ENCODE measurements at regions not wholly inside any gene's neighbourhood (a gene's known extent, or its start where the extent isn't known, plus 50 kb on each side); places are given as distances from the start of the nearest gene placed in this dataset.
"Not testable (repeated sequence)": the region's sequence is repeated elsewhere in the genome, so short reads cannot be mapped to it uniquely, and the experiment has no call there.

DNA sequence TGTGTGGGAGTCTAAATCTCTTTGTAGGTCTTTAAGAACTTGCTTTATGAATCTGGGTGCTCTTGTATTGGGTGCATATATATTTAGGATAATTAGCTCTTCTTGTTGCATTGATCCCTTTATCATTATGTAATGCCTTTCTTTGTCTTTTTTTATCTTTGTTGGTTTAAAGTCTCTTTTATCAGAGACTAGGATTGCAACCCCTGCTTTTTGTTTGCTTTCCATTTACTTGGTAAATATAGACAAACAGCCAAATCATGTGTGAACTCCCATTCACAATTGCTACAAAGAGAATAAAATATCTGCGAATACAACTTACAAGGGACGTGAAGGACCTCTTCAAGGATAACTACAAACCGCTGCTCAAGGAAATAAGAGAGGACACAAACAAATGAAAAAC is 198.2 kb upstream of the APCDD1 start:
- not testable (repeated sequence) for H3K27me3 Mint-ChIP-seq (ENCODE audit: insufficient read depth, low read depth, poor library complexity)

GRCh38 chr18:10258836-10259474 is 195.5 kb upstream of the APCDD1 start:
- DNase-seq (ENCODE audit: low spot score) (no peak), ATAC-seq (no peak)
- no peaks in the 10 kb centered on the region for H3K36me3 ChIP-seq (ENCODE audit: insufficient read depth)
- H3K4me1 ChIP-seq (ENCODE audit: insufficient read depth) = no peaks in the 10 kb centered on the region
- H4K20me1 ChIP-seq (replicated peaks; ENCODE audit: insufficient read depth) = no peaks in the 10 kb centered on the region
- H3K27me3 ChIP-seq (ENCODE audit: insufficient read depth) = no peaks in the 10 kb centered on the region
- no peak overlapping the region for H3K27ac Mint-ChIP-seq
- no peaks in the 10 kb centered on the region; the same call in 2 of the 3 replicates for H3K36me3 Mint-ChIP-seq (ENCODE audit: low read depth)
- no peaks in the 10 kb centered on the region for H3K4me1 Mint-ChIP-seq
- peaks cover 14% of the 10 kb centered on the region for H3K9me3 Mint-ChIP-seq
- no peak overlapping the region for H3K4me2 ChIP-seq
- no peaks in the 10 kb centered on the region for H3K79me2 ChIP-seq (replicated peaks; ENCODE audit: insufficient read depth)
- H3K27me3 Mint-ChIP-seq (ENCODE audit: insufficient read depth, low read depth, poor library complexity) = peaks cover 2% of the 10 kb centered on the region
- no peaks in the 10 kb centered on the region for H3F3A ChIP-seq (replicated peaks; ENCODE audit: low read depth)
- TF ChIP-seq, protein P1, sequence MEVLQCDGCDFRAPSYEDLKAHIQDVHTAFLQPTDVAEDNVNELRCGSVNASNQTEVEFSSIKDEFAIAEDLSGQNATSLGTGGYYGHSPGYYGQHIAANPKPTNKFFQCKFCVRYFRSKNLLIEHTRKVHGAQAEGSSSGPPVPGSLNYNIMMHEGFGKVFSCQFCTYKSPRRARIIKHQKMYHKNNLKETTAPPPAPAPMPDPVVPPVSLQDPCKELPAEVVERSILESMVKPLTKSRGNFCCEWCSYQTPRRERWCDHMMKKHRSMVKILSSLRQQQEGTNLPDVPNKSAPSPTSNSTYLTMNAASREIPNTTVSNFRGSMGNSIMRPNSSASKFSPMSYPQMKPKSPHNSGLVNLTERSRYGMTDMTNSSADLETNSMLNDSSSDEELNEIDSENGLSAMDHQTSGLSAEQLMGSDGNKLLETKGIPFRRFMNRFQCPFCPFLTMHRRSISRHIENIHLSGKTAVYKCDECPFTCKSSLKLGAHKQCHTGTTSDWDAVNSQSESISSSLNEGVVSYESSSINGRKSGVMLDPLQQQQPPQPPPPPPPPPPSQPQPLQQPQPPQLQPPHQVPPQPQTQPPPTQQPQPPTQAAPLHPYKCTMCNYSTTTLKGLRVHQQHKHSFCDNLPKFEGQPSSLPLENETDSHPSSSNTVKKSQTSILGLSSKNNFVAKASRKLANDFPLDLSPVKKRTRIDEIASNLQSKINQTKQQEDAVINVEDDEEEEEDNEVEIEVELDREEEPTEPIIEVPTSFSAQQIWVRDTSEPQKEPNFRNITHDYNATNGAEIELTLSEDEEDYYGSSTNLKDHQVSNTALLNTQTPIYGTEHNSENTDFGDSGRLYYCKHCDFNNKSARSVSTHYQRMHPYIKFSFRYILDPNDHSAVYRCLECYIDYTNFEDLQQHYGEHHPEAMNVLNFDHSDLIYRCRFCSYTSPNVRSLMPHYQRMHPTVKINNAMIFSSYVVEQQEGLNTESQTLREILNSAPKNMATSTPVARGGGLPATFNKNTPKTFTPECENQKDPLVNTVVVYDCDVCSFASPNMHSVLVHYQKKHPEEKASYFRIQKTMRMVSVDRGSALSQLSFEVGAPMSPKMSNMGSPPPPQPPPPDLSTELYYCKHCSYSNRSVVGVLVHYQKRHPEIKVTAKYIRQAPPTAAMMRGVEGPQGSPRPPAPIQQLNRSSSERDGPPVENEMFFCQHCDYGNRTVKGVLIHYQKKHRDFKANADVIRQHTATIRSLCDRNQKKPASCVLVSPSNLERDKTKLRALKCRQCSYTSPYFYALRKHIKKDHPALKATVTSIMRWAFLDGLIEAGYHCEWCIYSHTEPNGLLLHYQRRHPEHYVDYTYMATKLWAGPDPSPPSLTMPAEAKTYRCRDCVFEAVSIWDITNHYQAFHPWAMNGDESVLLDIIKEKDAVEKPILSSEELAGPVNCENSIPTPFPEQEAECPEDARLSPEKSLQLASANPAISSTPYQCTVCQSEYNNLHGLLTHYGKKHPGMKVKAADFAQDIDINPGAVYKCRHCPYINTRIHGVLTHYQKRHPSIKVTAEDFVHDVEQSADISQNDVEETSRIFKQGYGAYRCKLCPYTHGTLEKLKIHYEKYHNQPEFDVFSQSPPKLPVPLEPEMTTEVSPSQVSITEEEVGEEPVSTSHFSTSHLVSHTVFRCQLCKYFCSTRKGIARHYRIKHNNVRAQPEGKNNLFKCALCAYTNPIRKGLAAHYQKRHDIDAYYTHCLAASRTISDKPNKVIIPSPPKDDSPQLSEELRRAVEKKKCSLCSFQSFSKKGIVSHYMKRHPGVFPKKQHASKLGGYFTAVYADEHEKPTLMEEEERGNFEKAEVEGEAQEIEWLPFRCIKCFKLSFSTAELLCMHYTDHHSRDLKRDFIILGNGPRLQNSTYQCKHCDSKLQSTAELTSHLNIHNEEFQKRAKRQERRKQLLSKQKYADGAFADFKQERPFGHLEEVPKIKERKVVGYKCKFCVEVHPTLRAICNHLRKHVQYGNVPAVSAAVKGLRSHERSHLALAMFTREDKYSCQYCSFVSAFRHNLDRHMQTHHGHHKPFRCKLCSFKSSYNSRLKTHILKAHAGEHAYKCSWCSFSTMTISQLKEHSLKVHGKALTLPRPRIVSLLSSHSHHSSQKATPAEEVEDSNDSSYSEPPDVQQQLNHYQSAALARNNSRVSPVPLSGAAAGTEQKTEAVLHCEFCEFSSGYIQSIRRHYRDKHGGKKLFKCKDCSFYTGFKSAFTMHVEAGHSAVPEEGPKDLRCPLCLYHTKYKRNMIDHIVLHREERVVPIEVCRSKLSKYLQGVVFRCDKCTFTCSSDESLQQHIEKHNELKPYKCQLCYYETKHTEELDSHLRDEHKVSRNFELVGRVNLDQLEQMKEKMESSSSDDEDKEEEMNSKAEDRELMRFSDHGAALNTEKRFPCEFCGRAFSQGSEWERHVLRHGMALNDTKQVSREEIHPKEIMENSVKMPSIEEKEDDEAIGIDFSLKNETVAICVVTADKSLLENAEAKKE (CRISPR knock-in tag; IDR thresholded peaks at IDR 0.05) = no peak
- TF ChIP-seq EZH2phosphoT487 (IDR thresholded peaks at IDR 0.05; ENCODE audit: unreplicated experiment) (no peak), ZNF331 (CRISPR knock-in tag; IDR thresholded peaks at IDR 0.05; ENCODE audit: low read depth) (no peak), EZH2 (IDR thresholded peaks at IDR 0.05; ENCODE audit: low read depth, unreplicated experiment) (no peak), JUNB (IDR thresholded peaks at IDR 0.05; ENCODE audit: unreplicated experiment) (no peak), ZNF114 (CRISPR knock-in tag; IDR thresholded peaks at IDR 0.05) (no peak), POLR2AphosphoS5 (IDR thresholded peaks at IDR 0.05; ENCODE audit: low read depth) (no peak), ETS1 (IDR thresholded peaks at IDR 0.05) (no peak), NANOG (IDR thresholded peaks at IDR 0.05; ENCODE audit: borderline replicate concordance) (no peak)
- TF ChIP-seq, protein P2, sequence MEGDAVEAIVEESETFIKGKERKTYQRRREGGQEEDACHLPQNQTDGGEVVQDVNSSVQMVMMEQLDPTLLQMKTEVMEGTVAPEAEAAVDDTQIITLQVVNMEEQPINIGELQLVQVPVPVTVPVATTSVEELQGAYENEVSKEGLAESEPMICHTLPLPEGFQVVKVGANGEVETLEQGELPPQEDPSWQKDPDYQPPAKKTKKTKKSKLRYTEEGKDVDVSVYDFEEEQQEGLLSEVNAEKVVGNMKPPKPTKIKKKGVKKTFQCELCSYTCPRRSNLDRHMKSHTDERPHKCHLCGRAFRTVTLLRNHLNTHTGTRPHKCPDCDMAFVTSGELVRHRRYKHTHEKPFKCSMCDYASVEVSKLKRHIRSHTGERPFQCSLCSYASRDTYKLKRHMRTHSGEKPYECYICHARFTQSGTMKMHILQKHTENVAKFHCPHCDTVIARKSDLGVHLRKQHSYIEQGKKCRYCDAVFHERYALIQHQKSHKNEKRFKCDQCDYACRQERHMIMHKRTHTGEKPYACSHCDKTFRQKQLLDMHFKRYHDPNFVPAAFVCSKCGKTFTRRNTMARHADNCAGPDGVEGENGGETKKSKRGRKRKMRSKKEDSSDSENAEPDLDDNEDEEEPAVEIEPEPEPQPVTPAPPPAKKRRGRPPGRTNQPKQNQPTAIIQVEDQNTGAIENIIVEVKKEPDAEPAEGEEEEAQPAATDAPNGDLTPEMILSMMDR (conservative IDR thresholded peaks at IDR 0.05; ENCODE audit: low read depth in 2 of 2) = no peak
- H2AFZ ChIP-seq = no peak overlapping the region
- no peak overlapping the region for H3K4me3 Mint-ChIP-seq
- no peak overlapping the region for H3K4me3 ChIP-seq
- no peaks in the 10 kb centered on the region for H3K9me2 ChIP-seq (ENCODE audit: insufficient read depth)
- H3K27ac ChIP-seq (ENCODE audit: low read depth) = no peak overlapping the region

More for the DNA sequence above, 198.2 kb upstream of the APCDD1 start:
- not testable (repeated sequence) for H3K79me2 ChIP-seq (replicated peaks; ENCODE audit: insufficient read depth); H3K4me3 ChIP-seq; H3K27me3 ChIP-seq (ENCODE audit: insufficient read depth); H3F3A ChIP-seq (replicated peaks; ENCODE audit: low read depth); H3K9me2 ChIP-seq (ENCODE audit: insufficient read depth); H3K36me3 ChIP-seq (ENCODE audit: insufficient read depth); H2AFZ ChIP-seq; H3K27ac Mint-ChIP-seq; DNase-seq (ENCODE audit: low spot score); H3K4me1 Mint-ChIP-seq; H3K4me2 ChIP-seq; H3K9me3 Mint-ChIP-seq; H3K27ac ChIP-seq (ENCODE audit: low read depth); H4K20me1 ChIP-seq (replicated peaks; ENCODE audit: insufficient read depth); H3K4me1 ChIP-seq (ENCODE audit: insufficient read depth); H3K36me3 Mint-ChIP-seq (ENCODE audit: low read depth); H3K4me3 Mint-ChIP-seq; ATAC-seq
